Activated CD8-positive, alpha-beta T cell treated with anti-CD3 and anti-CD28 coated beads for 36 hours (primary cell): ENCODE measurements at regions not wholly inside any gene's neighbourhood (a gene's known extent, or its start where the extent isn't known, plus 50 kb on each side); places are given as distances from the start of the nearest gene placed in this dataset.
A peak's percentile ranks its signal among the peaks of the same experiment; 100 is the strongest.

Experiments
- ATAC-seq: fragments of 200-7000 bp; cut with Tn5 transposase; one replicate; pipeline ENCODE4 v1.10.0; 2021; ENCODE audit warnings: mild to moderate bottlenecking, moderate library complexity
- CTCF ChIA-PET: fragments of 350-600 bp; sonication (Branson Sonifier 250); formaldehyde crosslinking; loops from one replicate; lab custom pipeline; 2021; ENCODE audit warnings: antibody characterized with exemption; lab: Charles Lee
- POLR2A ChIA-PET: fragments of 350-600 bp; sonication (Branson Sonifier 250); formaldehyde crosslinking; loops from one replicate; lab custom pipeline; 2021; ENCODE audit warnings: antibody characterized with exemption; lab: Charles Lee
- DNase-seq: peaks from one replicate; pipeline ENCODE4 v3.0.0-alpha.2; 2020
- H3K27ac Mint-ChIP-seq: one replicate; pipeline ENCODE4 v1.8.0; 2021; ENCODE audit warnings: mild to moderate bottlenecking, mixed read lengths
- H3K27me3 Mint-ChIP-seq: one replicate; pipeline ENCODE4 v1.8.0; 2021; ENCODE audit warnings: mixed read lengths
- H3K36me3 Mint-ChIP-seq: one replicate; pipeline ENCODE4 v1.8.0; 2021; ENCODE audit warnings: low read depth, mixed read lengths
- H3K4me1 Mint-ChIP-seq: one replicate; pipeline ENCODE4 v1.8.0; 2021; ENCODE audit warnings: low read depth, mixed read lengths
- H3K4me3 Mint-ChIP-seq: one replicate; pipeline ENCODE4 v1.8.0; 2021; ENCODE audit warnings: mild to moderate bottlenecking, moderate library complexity, mixed read lengths
- H3K9me3 Mint-ChIP-seq: one replicate; pipeline ENCODE4 v1.8.0; 2021; ENCODE audit warnings: mixed read lengths
- CTCF ChIP-seq: fragments of 200-600 bp; IDR thresholded peaks from one replicate; pipeline ENCODE4 v1.8.0; 2022; ENCODE audit warnings: antibody characterized with exemption, mild to moderate bottlenecking
- intact Hi-C: fragments of 100-400 bp; cut with micrococcal nuclease; formaldehyde crosslinking; loops from one replicate; pipeline ENCODE4 v1.10.0; 2022

- H3K27me3 Mint-ChIP-seq, result no peaks in the 10 kb centered on the region
- no peaks in the 10 kb centered on the region for H3K9me3 Mint-ChIP-seq
- TF ChIP-seq CTCF, result no peak
- intact Hi-C loops, result no loop called here
- ChIA-PET CTCF (no interaction called here), POLR2A (no interaction called here)
- no peak overlapping the region for H3K4me3 Mint-ChIP-seq
- ATAC-seq, result no peak
- no peak for DNase-seq
- H3K27ac Mint-ChIP-seq, result no peak overlapping the region
- H3K4me1 Mint-ChIP-seq, result peaks cover 5% of the 10 kb centered on the region
- H3K36me3 Mint-ChIP-seq, result no peaks in the 10 kb centered on the region
Measured at GRCh38 chrX:137198040-137198439, 164.2 kb upstream of the GPR101 start.

GRCh38 chrX:137195991-137196390 lies 162.2 kb upstream of the GPR101 start:
- POLR2A ChIA-PET, result no interaction called here
- H3K4me3 Mint-ChIP-seq, result no peak overlapping the region
- no peak for ATAC-seq
- intact Hi-C loops, result no loop called here
- no peaks in the 10 kb centered on the region for H3K9me3 Mint-ChIP-seq
- DNase-seq, result no peak
- peaks cover 5% of the 10 kb centered on the region for H3K4me1 Mint-ChIP-seq
- H3K27me3 Mint-ChIP-seq, result no peaks in the 10 kb centered on the region
- H3K27ac Mint-ChIP-seq, result no peak overlapping the region
- H3K36me3 Mint-ChIP-seq, result no peaks in the 10 kb centered on the region
- CTCF ChIA-PET, result interaction anchor here (1.1 to 1.2 kb wide), 2 partner anchors 29 to 242 kb away, joined by 4 read pairs; no protein-coding TSS in a partner anchor
- TF ChIP-seq CTCF, result no peak

- CTCF ChIA-PET, result interaction anchor here (2.4 kb wide), 1 partner anchor 241 kb away, joined by 8 read pairs; no protein-coding TSS in a partner anchor
- H3K27me3 Mint-ChIP-seq, result no peaks in the 10 kb centered on the region
Measured at GRCh38 chrX:137195296-137195695, 161.5 kb upstream of the GPR101 start.

GRCh38 chrX:137194164-137194563 lies 160.4 kb upstream of the GPR101 start:
- ChIA-PET POLR2A (no interaction called here), CTCF (interaction anchor here (0.6 to 2.4 kb wide), 13 partner anchors 9 to 240 kb away, joined by 3 to 8 read pairs (median 4); no protein-coding TSS in a partner anchor)
- H3K27ac Mint-ChIP-seq, result no peak overlapping the region
- TF ChIP-seq CTCF, result peak; percentile 48
- ATAC-seq, result peak; percentile 42
- intact Hi-C loops, result no loop called here
- H3K4me3 Mint-ChIP-seq, result no peak overlapping the region
- H3K4me1 Mint-ChIP-seq, result peaks cover 5% of the 10 kb centered on the region
- DNase-seq, result peak; percentile 25
- H3K36me3 Mint-ChIP-seq, result no peaks in the 10 kb centered on the region
- H3K9me3 Mint-ChIP-seq, result no peaks in the 10 kb centered on the region
- H3K27me3 Mint-ChIP-seq, result no peaks in the 10 kb centered on the region

More at GRCh38 chrX:137195296-137195695, 161.5 kb upstream of the GPR101 start:
- Mint-ChIP-seq H3K4me1 (peaks cover 5% of the 10 kb centered on the region), H3K36me3 (no peaks in the 10 kb centered on the region), H3K4me3 (no peak overlapping the region), H3K9me3 (no peaks in the 10 kb centered on the region), H3K27ac (no peak overlapping the region)
- POLR2A ChIA-PET, result no interaction called here
- intact Hi-C loops, result no loop called here
- ATAC-seq (no peak), DNase-seq (no peak)
- TF ChIP-seq CTCF, result no peak

GRCh38 chrX:137187540-137187939 lies 153.7 kb upstream of the GPR101 start:
- ATAC-seq, result no peak
- no peak for TF ChIP-seq CTCF
- no peak overlapping the region for H3K4me3 Mint-ChIP-seq
- ChIA-PET CTCF (no interaction called here), POLR2A (no interaction called here)
- no peak overlapping the region for H3K27ac Mint-ChIP-seq
- DNase-seq, result no peak
- H3K36me3 Mint-ChIP-seq, result no peaks in the 10 kb centered on the region
- intact Hi-C loops, result no loop called here
- H3K4me1 Mint-ChIP-seq, result no peaks in the 10 kb centered on the region
- no peaks in the 10 kb centered on the region for H3K9me3 Mint-ChIP-seq
- no peaks in the 10 kb centered on the region for H3K27me3 Mint-ChIP-seq
